GM18520 (cell line): ENCODE measurements at regions not wholly inside any gene's neighbourhood (a gene's known extent, or its start where the extent isn't known, plus 50 kb on each side); places are given as distances from the start of the nearest gene placed in this dataset.
"Not testable (repeated sequence)": the region's sequence is repeated elsewhere in the genome, so short reads cannot be mapped to it uniquely, and the experiment has no call there.

Experiments used
- ATAC-seq: cut with Tn5 transposase; IDR thresholded peaks from one replicate; pipeline ENCODE4 v1.9.1; 2021; ENCODE audit not compliant: unreplicated experiment

GRCh38 chr10:8830876-8831275 is 776.4 kb downstream of the GATA3 start:
- ATAC-seq: no peak

DNA sequence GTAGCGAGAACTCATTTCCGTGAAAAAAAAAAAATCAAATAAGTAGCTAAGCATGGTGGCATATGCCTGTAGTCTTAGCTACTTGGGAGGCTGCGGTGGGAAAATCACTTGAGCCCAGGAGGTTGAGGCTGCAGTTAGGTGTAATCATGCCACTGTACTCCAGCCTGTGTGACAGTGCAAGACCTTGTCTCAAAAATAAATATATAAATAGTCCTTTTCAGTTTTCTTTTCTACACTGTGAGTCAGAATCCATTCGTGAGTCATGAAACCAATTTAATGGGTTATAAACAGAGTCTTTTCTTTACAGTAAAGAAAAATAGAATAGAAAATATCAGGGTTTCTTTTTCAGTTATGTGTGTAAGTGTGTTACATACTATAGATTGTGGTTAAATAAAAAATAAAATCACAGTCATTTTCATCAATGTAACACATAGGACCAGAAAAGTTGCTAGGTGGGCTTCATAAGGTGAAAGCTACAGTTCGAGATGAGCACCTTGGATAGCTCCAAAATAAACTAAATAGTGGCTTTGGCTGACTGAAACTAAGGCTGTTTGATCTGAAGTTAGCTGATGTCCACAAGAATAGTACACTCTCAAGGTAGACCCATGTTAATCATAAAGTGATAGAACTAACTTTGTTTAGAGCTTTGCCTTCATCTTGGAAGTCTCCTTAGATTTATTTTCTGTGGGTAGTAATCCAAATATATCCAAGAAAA is 781.1 kb downstream of the GATA3 start:
- ATAC-seq: no peak

GRCh38 chr10:8840356-8840755 is 785.9 kb downstream of the GATA3 start:
- no peak for ATAC-seq

GRCh38 chr10:8844141-8844540 is 789.7 kb downstream of the GATA3 start:
- no peak for ATAC-seq

DNA sequence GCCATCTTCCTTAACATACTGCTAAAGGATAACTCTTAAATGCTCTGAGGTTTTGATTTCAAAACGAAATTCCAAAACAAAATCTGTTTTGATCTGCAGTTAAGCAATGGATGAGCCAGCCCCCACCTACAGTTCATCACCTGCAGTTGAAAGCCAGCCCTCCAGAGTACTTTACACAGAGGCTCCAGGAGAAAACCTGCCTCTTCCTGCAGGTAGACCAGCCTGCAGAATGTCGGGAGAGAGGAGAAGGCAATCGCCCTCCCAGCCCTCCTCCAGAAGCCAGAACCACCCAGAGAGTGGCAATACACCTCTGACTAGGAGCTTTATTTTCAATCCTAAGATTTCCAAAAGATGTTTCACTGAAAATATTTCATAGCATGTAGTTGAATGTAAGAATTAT is 798.1 kb downstream of the GATA3 start:
- no peak for ATAC-seq

DNA sequence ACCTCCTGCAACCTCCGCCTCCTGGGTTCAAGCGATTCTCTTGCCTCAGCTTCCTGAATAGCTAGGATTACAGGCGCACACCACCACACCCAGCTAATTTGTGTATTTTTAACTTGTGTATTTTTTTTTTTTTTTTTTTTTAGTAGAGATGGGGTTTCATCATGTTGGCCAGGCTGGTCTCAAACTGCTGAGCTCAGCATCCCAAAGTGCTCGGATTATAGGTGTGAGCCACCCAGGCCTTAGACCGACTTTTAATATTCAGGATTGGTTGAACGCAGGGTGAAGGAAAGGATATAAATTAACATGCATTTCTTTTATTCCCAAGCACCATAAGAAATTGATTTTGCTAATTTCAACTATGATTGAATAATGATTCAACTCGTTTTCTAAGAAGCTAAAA is 798.6 kb downstream of the GATA3 start:
- ATAC-seq: no peak

DNA sequence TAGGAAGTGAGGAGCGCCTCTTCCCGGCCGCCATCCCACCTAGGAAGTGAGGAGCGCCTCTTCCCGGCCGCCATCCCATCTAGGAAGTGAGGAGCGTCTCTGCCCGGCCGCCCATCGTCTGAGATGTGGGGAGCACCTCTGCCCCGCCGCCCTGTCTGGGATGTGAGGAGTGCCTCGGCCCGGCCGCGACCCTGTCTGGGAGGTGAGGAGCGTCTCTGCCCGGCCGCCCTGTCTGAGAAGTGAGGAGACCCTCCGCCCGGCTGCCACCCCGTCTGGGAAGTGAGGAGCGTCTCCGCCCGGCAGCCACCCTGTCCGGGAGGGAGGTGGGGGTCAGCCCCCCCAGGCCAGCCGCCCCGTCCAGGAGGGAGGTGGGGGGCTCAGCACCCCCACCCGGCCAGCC is 814.4 kb downstream of the GATA3 start:
- ATAC-seq: not testable (repeated sequence)

- ATAC-seq: no peak
Observed at GRCh38 chr10:8873310-8873709, 818.8 kb downstream of the GATA3 start.

DNA sequence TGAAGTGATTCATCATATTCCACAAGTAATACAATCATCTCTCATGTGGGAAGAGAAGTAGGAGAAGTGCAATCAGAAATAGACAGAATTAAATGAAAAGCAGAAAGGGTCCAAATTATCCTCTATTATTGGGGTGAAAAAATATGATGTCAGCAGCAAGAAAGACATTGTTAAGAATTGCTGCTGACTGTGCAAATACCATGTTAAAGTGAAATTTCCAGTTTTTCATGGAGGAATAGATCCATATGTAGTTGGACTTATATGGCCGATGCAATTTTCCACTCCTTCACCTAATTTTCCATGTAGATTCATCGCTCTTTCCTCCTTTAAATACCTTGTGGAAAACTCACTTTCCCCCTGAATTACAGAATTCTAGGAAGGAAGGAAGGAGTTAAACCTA is 819.8 kb downstream of the GATA3 start:
- ATAC-seq: no peak

DNA sequence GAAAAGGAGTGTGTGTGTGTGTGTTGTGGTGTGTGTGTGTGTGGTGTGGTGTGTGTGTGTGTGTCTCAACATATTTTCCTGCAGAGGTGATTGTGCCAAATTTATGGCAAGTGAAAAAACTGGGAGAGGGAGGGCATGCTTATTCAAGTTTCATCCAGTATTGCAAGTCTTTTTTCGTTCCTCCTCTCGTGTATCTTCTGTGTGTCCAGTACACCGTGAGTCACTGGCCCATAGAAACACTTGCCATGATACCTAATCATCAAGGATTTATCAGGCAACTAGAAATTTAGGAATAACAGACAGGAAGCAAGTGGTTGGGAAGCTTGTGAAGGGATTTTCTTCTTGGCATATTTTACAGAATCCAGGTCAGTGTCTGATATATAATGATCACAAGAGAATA is 820.5 kb downstream of the GATA3 start:
- ATAC-seq: no peak

DNA sequence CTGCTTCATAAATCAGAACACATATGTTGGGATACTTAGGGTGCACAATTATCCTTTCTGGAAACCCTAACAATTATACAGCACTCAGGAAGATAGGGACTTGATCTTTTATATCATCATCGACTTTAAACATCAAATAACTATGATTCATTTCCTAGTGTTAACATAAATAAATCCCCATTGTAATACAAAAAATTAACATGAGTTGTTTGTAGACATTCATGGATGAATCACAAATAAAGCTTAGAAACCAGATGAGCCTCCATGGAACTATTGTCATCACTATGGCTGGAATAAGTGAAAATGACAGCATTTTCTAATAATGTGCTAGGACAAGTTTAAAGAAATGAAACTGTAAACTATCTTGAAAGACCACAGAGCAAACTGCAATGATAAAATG is 821.7 kb downstream of the GATA3 start:
- ATAC-seq: no peak

DNA sequence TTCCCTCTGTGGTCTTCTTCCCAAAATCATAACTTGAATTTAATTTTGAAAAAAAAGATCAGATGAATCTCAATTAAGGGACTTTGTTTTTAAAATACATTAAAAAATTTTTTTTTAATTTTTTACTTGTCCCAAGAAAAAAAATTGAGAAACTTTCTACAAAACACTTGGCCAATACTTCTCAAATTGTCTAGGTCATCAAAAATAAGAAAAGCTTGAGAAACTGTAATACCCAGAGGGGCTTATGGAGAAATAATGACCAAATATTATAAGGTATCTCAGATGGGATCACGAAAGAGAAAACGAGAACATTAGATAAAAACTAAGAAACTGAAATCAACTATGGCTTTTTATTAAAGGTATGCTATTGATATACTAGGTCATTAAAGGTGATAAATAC is 835.0 kb downstream of the GATA3 start:
- ATAC-seq: no peak

DNA sequence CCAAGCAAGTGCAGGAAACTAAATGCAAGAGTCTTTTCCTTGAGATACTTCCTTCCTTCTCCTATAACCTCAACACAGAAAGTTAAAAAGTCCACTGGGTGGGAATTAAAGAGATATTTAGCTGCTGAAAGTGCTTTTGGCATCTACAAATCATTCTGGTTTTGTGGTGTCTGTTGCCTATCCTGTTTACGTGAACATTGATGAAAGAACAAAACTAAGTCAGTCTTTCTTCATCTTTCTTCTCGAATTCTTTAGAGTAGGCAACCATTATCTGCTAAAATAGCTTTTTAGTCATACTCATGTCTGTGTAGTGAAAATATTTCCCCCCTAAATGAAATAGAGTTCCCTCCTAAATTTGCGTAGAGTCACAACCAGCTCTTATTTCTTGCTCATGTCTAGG is 838.6 kb downstream of the GATA3 start:
- no peak for ATAC-seq

GRCh38 chr10:8894148-8894547 is 839.7 kb downstream of the GATA3 start:
- no peak for ATAC-seq

GRCh38 chr10:8897769-8898168 is 843.3 kb downstream of the GATA3 start:
- ATAC-seq: no peak

GRCh38 chr10:8898745-8899330 is 844.4 kb downstream of the GATA3 start:
- no peak for ATAC-seq

DNA sequence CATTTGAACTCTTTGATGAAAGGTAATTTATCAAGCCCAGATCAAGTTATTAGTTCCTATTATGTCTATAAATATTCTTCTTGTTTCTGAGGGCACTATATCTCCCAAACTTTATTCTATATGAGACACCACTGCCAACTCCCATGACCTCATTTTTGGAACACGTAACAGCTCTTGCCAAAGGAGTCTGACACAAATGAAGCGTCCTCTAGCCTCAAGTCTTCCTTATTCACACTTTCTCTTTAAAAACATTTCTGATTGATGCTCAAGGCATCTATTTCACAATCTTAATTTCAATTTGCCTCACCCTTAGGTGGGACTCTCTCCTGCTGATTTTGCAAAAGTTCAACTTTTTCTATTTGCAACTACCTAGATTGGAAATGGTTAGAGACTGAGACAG is 848.4 kb downstream of the GATA3 start:
- ATAC-seq: no peak

GRCh38 chr10:8908013-8908412 is 853.5 kb downstream of the GATA3 start:
- no peak for ATAC-seq

- no peak for ATAC-seq
Observed at GRCh38 chr10:8910314-8910713, 855.8 kb downstream of the GATA3 start.

DNA sequence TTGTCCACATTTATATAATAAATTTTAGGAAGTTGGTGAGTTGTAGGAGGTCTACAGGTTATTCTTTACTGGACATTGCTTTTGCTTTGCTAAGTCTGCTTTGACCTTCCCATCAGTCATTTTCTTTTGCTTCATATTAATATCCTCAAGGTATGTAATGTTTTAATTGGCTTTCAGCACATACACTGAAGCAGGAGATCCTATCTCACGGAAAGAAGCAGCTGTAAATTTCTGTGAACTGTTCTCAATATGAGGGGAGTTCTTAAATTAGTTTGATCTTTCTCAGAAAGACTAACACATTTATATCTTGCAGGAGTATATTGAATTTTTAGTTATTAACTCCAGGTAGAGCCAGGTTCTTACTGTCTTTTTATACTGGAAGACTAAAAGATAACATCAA is 856.5 kb downstream of the GATA3 start:
- ATAC-seq: no peak

- ATAC-seq: no peak
Observed at GRCh38 chr10:8912108-8912507, 857.6 kb downstream of the GATA3 start.

DNA sequence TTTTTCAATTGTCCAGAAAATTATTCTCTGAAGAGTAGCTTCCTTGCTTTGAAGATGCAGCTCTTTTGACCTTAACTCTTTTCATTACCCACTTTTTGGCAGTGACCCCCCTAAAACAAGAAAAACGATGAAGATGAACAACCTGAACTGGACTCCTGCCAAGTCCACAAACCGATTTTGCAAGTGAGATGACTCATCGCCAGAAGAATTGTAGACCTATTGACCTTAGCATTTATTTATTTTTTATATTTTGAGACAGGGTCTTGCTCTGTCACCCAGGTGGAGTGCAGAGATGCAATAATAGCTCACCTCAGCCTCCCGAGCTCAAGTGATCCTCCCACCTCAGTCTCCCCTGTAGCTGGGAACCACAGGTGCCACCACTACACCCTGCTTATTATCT is 859.2 kb downstream of the GATA3 start:
- no peak for ATAC-seq

DNA sequence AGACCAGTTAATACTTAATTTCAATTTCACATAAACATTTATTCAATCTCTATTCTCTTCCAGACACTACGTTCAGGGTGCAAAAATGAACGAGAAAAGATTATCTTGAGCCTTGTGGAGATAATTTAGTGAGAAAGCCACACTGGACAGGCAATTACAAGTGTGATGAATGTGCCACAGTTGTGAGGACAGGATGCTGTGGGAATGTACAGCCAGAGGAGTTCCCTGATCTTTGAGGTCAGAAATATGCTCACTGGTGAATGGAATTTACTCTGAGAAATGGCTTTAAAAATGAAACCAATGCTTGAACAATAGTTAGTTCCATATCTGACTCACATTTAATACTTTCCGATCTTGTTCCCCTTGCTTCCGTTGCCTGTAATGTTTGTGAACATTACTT is 864.8 kb downstream of the GATA3 start:
- ATAC-seq: no peak
